ENCODE measurements at regions not wholly inside any gene's neighbourhood (a gene's known extent, or its start where the extent isn't known, plus 50 kb on each side); places are given as distances from the start of the nearest gene placed in this dataset.

DNA sequence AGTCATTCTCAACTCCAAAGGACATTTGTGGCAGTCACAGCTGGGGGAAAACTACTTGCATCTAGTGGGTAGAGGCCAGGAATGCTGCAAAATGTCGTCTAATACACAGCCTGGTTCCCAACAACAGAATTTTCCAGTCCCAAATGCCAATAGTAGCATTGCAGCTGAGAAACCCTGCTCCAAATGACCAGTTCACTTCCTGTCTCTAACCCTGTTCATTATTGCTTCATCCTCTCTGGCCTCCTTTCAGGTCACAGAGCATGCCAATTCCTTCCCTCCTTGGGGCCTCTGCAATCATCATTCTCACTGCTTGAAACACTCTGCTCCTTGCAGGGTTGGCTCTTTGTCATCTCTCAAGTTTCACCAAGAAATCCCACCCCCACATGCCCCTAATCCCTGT, 139.1 kb downstream of the IRS1 start:
- no peaks in the 10 kb centered on the region for H3K9me2 ChIP-seq (replicated peaks; ENCODE audit: insufficient read depth, low read length)
- H4K20me1 ChIP-seq (ENCODE audit: low read depth, low read length): no peaks in the 10 kb centered on the region
- no peak overlapping the region for H3K4me3 ChIP-seq (ENCODE audit: insufficient read depth, low read length, poor library complexity, severe bottlenecking)
- no peaks in the 10 kb centered on the region for H3F3A ChIP-seq (ENCODE audit: insufficient read depth)
- TF ChIP-seq EZH2phosphoT487 (conservative IDR thresholded peaks at IDR 0.05; ENCODE audit: low read length): no peak
- TF ChIP-seq, protein P1, sequence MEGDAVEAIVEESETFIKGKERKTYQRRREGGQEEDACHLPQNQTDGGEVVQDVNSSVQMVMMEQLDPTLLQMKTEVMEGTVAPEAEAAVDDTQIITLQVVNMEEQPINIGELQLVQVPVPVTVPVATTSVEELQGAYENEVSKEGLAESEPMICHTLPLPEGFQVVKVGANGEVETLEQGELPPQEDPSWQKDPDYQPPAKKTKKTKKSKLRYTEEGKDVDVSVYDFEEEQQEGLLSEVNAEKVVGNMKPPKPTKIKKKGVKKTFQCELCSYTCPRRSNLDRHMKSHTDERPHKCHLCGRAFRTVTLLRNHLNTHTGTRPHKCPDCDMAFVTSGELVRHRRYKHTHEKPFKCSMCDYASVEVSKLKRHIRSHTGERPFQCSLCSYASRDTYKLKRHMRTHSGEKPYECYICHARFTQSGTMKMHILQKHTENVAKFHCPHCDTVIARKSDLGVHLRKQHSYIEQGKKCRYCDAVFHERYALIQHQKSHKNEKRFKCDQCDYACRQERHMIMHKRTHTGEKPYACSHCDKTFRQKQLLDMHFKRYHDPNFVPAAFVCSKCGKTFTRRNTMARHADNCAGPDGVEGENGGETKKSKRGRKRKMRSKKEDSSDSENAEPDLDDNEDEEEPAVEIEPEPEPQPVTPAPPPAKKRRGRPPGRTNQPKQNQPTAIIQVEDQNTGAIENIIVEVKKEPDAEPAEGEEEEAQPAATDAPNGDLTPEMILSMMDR (IDR thresholded peaks at IDR 0.05; ENCODE audit: insufficient read depth, low read length, poor library complexity, severe bottlenecking): no peak
- no peak overlapping the region for H3K27ac ChIP-seq (ENCODE audit: low read depth, low read length)
- no peaks in the 10 kb centered on the region for H3K36me3 ChIP-seq (ENCODE audit: low read length)
- no peak overlapping the region for H3K4me2 ChIP-seq (ENCODE audit: low read depth, low read length, poor library complexity, severe bottlenecking)
- H3K9ac ChIP-seq (ENCODE audit: low read length): no peak overlapping the region
- no peaks in the 10 kb centered on the region for H3K79me2 ChIP-seq (ENCODE audit: insufficient read depth, low read length)
- H3K9me3 ChIP-seq (ENCODE audit: insufficient read depth, low read length): no peaks in the 10 kb centered on the region
- no peak overlapping the region for H2AFZ ChIP-seq (ENCODE audit: low read depth, low read length, severe bottlenecking)
- H3K27me3 ChIP-seq (ENCODE audit: low read length): no peaks in the 10 kb centered on the region

DNA sequence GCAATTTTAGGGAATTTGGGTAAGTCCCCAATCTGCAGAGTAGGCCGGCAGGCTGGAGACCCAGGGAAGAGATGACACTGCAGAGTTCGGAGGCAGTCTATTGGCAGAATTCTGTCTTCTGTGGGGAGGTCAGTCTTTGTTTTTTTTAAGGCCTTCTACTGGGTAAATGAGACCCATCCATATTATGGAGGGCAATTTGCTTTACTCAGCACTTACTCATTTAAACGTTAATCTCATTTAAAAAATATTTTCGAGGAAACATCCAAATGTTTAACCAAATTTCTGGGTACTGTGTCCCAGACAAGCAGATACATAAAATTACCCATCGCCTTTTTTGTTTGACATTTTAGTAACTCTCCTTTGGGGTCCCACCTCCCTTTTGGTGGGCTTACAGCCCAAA, 139.5 kb downstream of the IRS1 start:
- Histone ChIP-seq H3K27me3 (ENCODE audit: low read length) (no peaks in the 10 kb centered on the region), H3K9me3 (ENCODE audit: insufficient read depth, low read length) (no peaks in the 10 kb centered on the region), H2AFZ (ENCODE audit: low read depth, low read length, severe bottlenecking) (no peak overlapping the region), H3K79me2 (ENCODE audit: insufficient read depth, low read length) (no peaks in the 10 kb centered on the region), H4K20me1 (ENCODE audit: low read depth, low read length) (no peaks in the 10 kb centered on the region), H3K9me2 (replicated peaks; ENCODE audit: insufficient read depth, low read length) (no peaks in the 10 kb centered on the region), H3K27ac (ENCODE audit: low read depth, low read length) (no peak overlapping the region), H3K4me2 (ENCODE audit: low read depth, low read length, poor library complexity, severe bottlenecking) (no peak overlapping the region), H3K9ac (ENCODE audit: low read length) (no peak overlapping the region), H3F3A (ENCODE audit: insufficient read depth) (no peaks in the 10 kb centered on the region), H3K4me3 (ENCODE audit: insufficient read depth, low read length, poor library complexity, severe bottlenecking) (no peak overlapping the region), H3K36me3 (ENCODE audit: low read length) (no peaks in the 10 kb centered on the region)
- no peak for TF ChIP-seq EZH2phosphoT487 (conservative IDR thresholded peaks at IDR 0.05; ENCODE audit: low read length)
- TF ChIP-seq, protein P1 (IDR thresholded peaks at IDR 0.05; ENCODE audit: insufficient read depth, low read length, poor library complexity, severe bottlenecking): no peak

- Histone ChIP-seq H3K79me2 (ENCODE audit: insufficient read depth, low read length) (no peaks in the 10 kb centered on the region), H3K36me3 (ENCODE audit: low read length) (no peaks in the 10 kb centered on the region), H3K9me3 (ENCODE audit: insufficient read depth, low read length) (no peaks in the 10 kb centered on the region), H3K27me3 (ENCODE audit: low read length) (no peaks in the 10 kb centered on the region), H3K9me2 (replicated peaks; ENCODE audit: insufficient read depth, low read length) (no peaks in the 10 kb centered on the region), H3K4me3 (ENCODE audit: insufficient read depth, low read length, poor library complexity, severe bottlenecking) (no peak overlapping the region), H3F3A (ENCODE audit: insufficient read depth) (no peaks in the 10 kb centered on the region), H3K4me2 (ENCODE audit: low read depth, low read length, poor library complexity, severe bottlenecking) (no peak overlapping the region), H4K20me1 (ENCODE audit: low read depth, low read length) (no peaks in the 10 kb centered on the region), H3K27ac (ENCODE audit: low read depth, low read length) (no peak overlapping the region), H2AFZ (ENCODE audit: low read depth, low read length, severe bottlenecking) (no peak overlapping the region), H3K9ac (ENCODE audit: low read length) (no peak overlapping the region)
- no peak for TF ChIP-seq EZH2phosphoT487 (conservative IDR thresholded peaks at IDR 0.05; ENCODE audit: low read length)
- TF ChIP-seq, protein P1 (IDR thresholded peaks at IDR 0.05; ENCODE audit: insufficient read depth, low read length, poor library complexity, severe bottlenecking): no peak
Measured at GRCh38 chr2:226659410-226659809, 140.2 kb downstream of the IRS1 start.
